ENCODE measurements at regions not wholly inside any gene's neighbourhood (a gene's known extent, or its start where the extent isn't known, plus 50 kb on each side); places are given as distances from the start of the nearest gene placed in this dataset.

GRCh38 chr5:89458332-89458656 lies 575.3 kb upstream of the MEF2C start:
- Histone ChIP-seq H3K4me3 (ENCODE audit: low read depth, low read length) (no peak overlapping the region), H3K27me3 (ENCODE audit: control insufficient read depth, insufficient read depth, low read length) (no peaks in the 10 kb centered on the region), H3K36me3 (ENCODE audit: control insufficient read depth, insufficient read depth, low read length) (no peaks in the 10 kb centered on the region)
- ChIA-PET CTCF (interaction anchor here (0.6 kb wide), 1 partner anchor 21 kb away, joined by 5 read pairs; no protein-coding TSS in a partner anchor), POLR2A (interaction anchor here (0.6 kb wide), 1 partner anchor 124 kb away, joined by 3 read pairs; no protein-coding TSS in a partner anchor)
- no peak for DNase-seq (ENCODE audit: low read depth)
- no peak for TF ChIP-seq CTCF (IDR thresholded peaks at IDR 0.05; ENCODE audit: insufficient read depth, low read depth, low read length)

- Histone ChIP-seq H3K27me3 (ENCODE audit: control insufficient read depth, insufficient read depth, low read length) (no peaks in the 10 kb centered on the region), H3K4me3 (ENCODE audit: low read depth, low read length) (no peak overlapping the region), H3K36me3 (ENCODE audit: control insufficient read depth, insufficient read depth, low read length) (no peaks in the 10 kb centered on the region)
- ChIA-PET POLR2A (interaction anchor here (0.6 kb wide), 2 partner anchors 125 to 157 kb away, joined by 3 read pairs; no protein-coding TSS in a partner anchor), CTCF (interaction anchor here (0.6 kb wide), 1 partner anchor 21 kb away, joined by 5 read pairs; no protein-coding TSS in a partner anchor)
- peak; percentile 16 for DNase-seq (ENCODE audit: low read depth)
- no peak for TF ChIP-seq CTCF (IDR thresholded peaks at IDR 0.05; ENCODE audit: insufficient read depth, low read depth, low read length)
Observed at GRCh38 chr5:89457411-89458331, 574.7 kb upstream of the MEF2C start.

- no peak for TF ChIP-seq CTCF (IDR thresholded peaks at IDR 0.05; ENCODE audit: insufficient read depth, low read depth, low read length)
- H3K4me3 ChIP-seq (ENCODE audit: low read depth, low read length): no peak overlapping the region
Observed at GRCh38 chr5:89452081-89452480, 569.1 kb upstream of the MEF2C start.

GRCh38 chr5:89451263-89451662 lies 568.3 kb upstream of the MEF2C start:
- DNase-seq (ENCODE audit: low read depth): no peak
- CTCF ChIA-PET: interaction anchor here (0.5 kb wide), 1 partner anchor 14 kb away, joined by 3 read pairs; no protein-coding TSS in a partner anchor
- no peaks in the 10 kb centered on the region for H3K36me3 ChIP-seq (ENCODE audit: control insufficient read depth, insufficient read depth, low read length)
- H3K4me3 ChIP-seq (ENCODE audit: low read depth, low read length): no peak overlapping the region
- no peak for TF ChIP-seq CTCF (IDR thresholded peaks at IDR 0.05; ENCODE audit: insufficient read depth, low read depth, low read length)
- no peaks in the 10 kb centered on the region for H3K27me3 ChIP-seq (ENCODE audit: control insufficient read depth, insufficient read depth, low read length)
- POLR2A ChIA-PET: no interaction called here

More at GRCh38 chr5:89452081-89452480, 569.1 kb upstream of the MEF2C start:
- H3K36me3 ChIP-seq (ENCODE audit: control insufficient read depth, insufficient read depth, low read length): no peaks in the 10 kb centered on the region
- ChIA-PET POLR2A (no interaction called here), CTCF (interaction anchor here (0.6 to 0.7 kb wide), 2 partner anchors 387 to 589 kb away, joined by 3 to 5 read pairs; no protein-coding TSS in a partner anchor)
- no peak for DNase-seq (ENCODE audit: low read depth)
- no peaks in the 10 kb centered on the region for H3K27me3 ChIP-seq (ENCODE audit: control insufficient read depth, insufficient read depth, low read length)

- ChIA-PET POLR2A (no interaction called here), CTCF (interaction anchor here (0.6 kb wide), 1 partner anchor 366 kb away, joined by 3 read pairs; no protein-coding TSS in a partner anchor)
Observed at GRCh38 chr5:89450149-89450538, 567.2 kb upstream of the MEF2C start.

More at GRCh38 chr5:89450149-89450538, 567.2 kb upstream of the MEF2C start:
- TF ChIP-seq CTCF (IDR thresholded peaks at IDR 0.05; ENCODE audit: insufficient read depth, low read depth, low read length): no peak
- H3K36me3 ChIP-seq (ENCODE audit: control insufficient read depth, insufficient read depth, low read length): no peaks in the 10 kb centered on the region
- no peaks in the 10 kb centered on the region for H3K27me3 ChIP-seq (ENCODE audit: control insufficient read depth, insufficient read depth, low read length)
- no peak for DNase-seq (ENCODE audit: low read depth)
- H3K4me3 ChIP-seq (ENCODE audit: low read depth, low read length): no peak overlapping the region

Data from BJ (cell line).